K562 (cell line): ENCODE measurements at regions not wholly inside any gene's neighbourhood (a gene's known extent, or its start where the extent isn't known, plus 50 kb on each side); places are given as distances from the start of the nearest gene placed in this dataset.

ENCODE experiments used
- ATAC-seq: fragments of 200-7000 bp; cut with Tn5 transposase; 3 replicates; pipeline ENCODE4 v1.9.1; 2020; ENCODE audit warnings: moderate library complexity
- BruUV-seq: library from RNA; stranded (reverse); fragments of 400-500 nt; replicated peaks from 2 replicates; lab custom pipeline; 2021; lab: Mats Ljungman, UMichigan
- CTCF ChIA-PET: fragments of 300-600 bp; formaldehyde crosslinking; extraction: SDS; loops from one replicate; lab custom pipeline; 2021; ENCODE audit warnings: low intra/inter-chr PET ratio; lab: Yijun Ruan, JAX
- POLR2A ChIA-PET: fragments of 300-600, 350-650 bp; sonication (Branson Sonifier 250); formaldehyde crosslinking; extraction: SDS; loops from one replicate; lab custom pipeline; 2021; ENCODE audit warnings: antibody characterized with exemption, inconsistent platforms; lab: Yijun Ruan, JAX
- DNase-seq, 4 experiments: peaks; one replicate each; pipeline versions ENCODE4 v3.0.0 to v3.0.0-alpha.2; 2011 to 2018; ENCODE audit warnings: low spot score in 3 of 4, mixed read lengths in 3 of 4; ENCODE audit errors: extremely low read depth in 1 of 4
- FAIRE-seq: peaks from 2 replicates; lab custom pipeline; 2011; peaks lifted over from hg19 to GRCh38; lab: Jason Lieb, UNC
- H2AFZ ChIP-seq: 2 replicates; pipeline ENCODE4 v1.6.0; 2011; ENCODE audit warnings: low read depth, low read length, control low read depth, inconsistent platforms
- H3K27ac ChIP-seq: fragments of 200-600 bp; 3 replicates; pipeline ENCODE4 v1.8.0; 2011; ENCODE audit warnings: low read depth, mild to moderate bottlenecking, control low read depth, inconsistent platforms, low read length, moderate library complexity, mixed read lengths; ENCODE audit errors: extremely low read depth
- H3K27me3 ChIP-seq, 2 experiments: fragments of 300-600 bp in 1 of 2; 2 replicates in 1 of 2; 3 replicates in 1 of 2; pipeline versions ENCODE4 v1.6.0 to v1.8.0; 2011; ENCODE audit warnings: inconsistent platforms in 2 of 2, low read length in 2 of 2, mild to moderate bottlenecking in 1 of 2, mixed read lengths in 1 of 2, moderate library complexity in 1 of 2; ENCODE audit not compliant: control insufficient read depth in 2 of 2, insufficient read depth in 2 of 2
- H3K36me3 ChIP-seq: fragments of 300-600 bp; 3 replicates; pipeline ENCODE4 v1.8.0; 2011; ENCODE audit warnings: mild to moderate bottlenecking, low read length, inconsistent platforms; ENCODE audit not compliant: control insufficient read depth, insufficient read depth
- H3K4me1 ChIP-seq, 2 experiments: fragments of 200-600 bp in 1 of 2; replicated peaks in 1 of 2; 2 replicates in 1 of 2; 3 replicates in 1 of 2; pipeline versions ENCODE4 v1.5.1 to v1.8.0; 2011; ENCODE audit warnings: inconsistent platforms in 2 of 2, low read length in 2 of 2, mild to moderate bottlenecking in 1 of 2, mixed read lengths in 1 of 2, moderate library complexity in 1 of 2; ENCODE audit not compliant: control insufficient read depth in 2 of 2, insufficient read depth in 2 of 2
- H3K4me2 ChIP-seq: 2 replicates; pipeline ENCODE4 v1.6.1; 2011; ENCODE audit warnings: low read length, control low read depth, inconsistent platforms, mixed read lengths; ENCODE audit not compliant: insufficient read depth
- H3K4me3 ChIP-seq: fragments of 200-600 bp; sonication (generic), shearing (Covaris generic); 2 replicates; pipeline ENCODE4 v1.5.1; 2016; ENCODE audit warnings: control low read depth, inconsistent platforms
- H3K79me2 ChIP-seq: fragments of 200-600 bp; 3 replicates; pipeline ENCODE4 v1.8.0; 2011; ENCODE audit warnings: low read length, inconsistent platforms; ENCODE audit not compliant: control insufficient read depth, insufficient read depth
- H3K9ac ChIP-seq, 2 experiments: 2 replicates each; pipeline versions ENCODE4 v1.6.0 to v1.6.1; 2011; ENCODE audit warnings: low read depth in 2 of 2, low read length in 2 of 2, control low read depth in 1 of 2, inconsistent platforms in 1 of 2, mild to moderate bottlenecking in 1 of 2, mixed read lengths in 1 of 2; ENCODE audit not compliant: insufficient read depth in 1 of 2
- H3K9me1 ChIP-seq: one replicate; pipeline ENCODE4 v1.6.0; 2011; ENCODE audit warnings: inconsistent platforms, mild to moderate bottlenecking, low read length, moderate library complexity; ENCODE audit not compliant: control insufficient read depth, insufficient read depth
- H3K9me3 ChIP-seq: replicated peaks from 2 replicates; pipeline ENCODE4 v1.5.1; 2011; ENCODE audit warnings: low read depth, low read length, inconsistent platforms; ENCODE audit not compliant: control insufficient read depth, insufficient read depth
- H4K20me1 ChIP-seq: replicated peaks from 2 replicates; pipeline ENCODE4 v1.6.1; 2011; ENCODE audit warnings: low read length, inconsistent platforms, mixed read lengths; ENCODE audit not compliant: control insufficient read depth, insufficient read depth
- FOXP1 ChIP-seq: sonication (generic); formaldehyde crosslinking; IDR thresholded peaks from 2 replicates; pipeline ENCODE4 v1.8.0; 2022; ENCODE audit warnings: mild to moderate bottlenecking, missing genetic modification reagents
- L3MBTL2 ChIP-seq: fragments of 450-650 bp; IDR thresholded peaks from 2 replicates; pipeline ENCODE4 v1.6.1; 2016; ENCODE audit warnings: mild to moderate bottlenecking, moderate library complexity
- MAZ ChIP-seq, 2 experiments: fragments of 450-650 bp in 1 of 2; sonication (generic) in 1 of 2; formaldehyde crosslinking; IDR thresholded peaks in 1 of 2; conservative IDR thresholded peaks in 1 of 2; 2 replicates each; pipeline versions ENCODE4 v1.4.0 to v1.5.0; 2020; ENCODE audit warnings: mild to moderate bottlenecking in 1 of 2, missing genetic modification reagents in 1 of 2
- MXD1 ChIP-seq: fragments of 250-450 bp; sonication (Bioruptor Pico); IDR thresholded peaks from 2 replicates; pipeline ENCODE4 v1.8.0; 2021; ENCODE audit warnings: borderline replicate concordance, mild to moderate bottlenecking, moderate library complexity; ENCODE audit not compliant: poor library complexity, severe bottlenecking
- NFE2L1 ChIP-seq: fragments of 450-650 bp; IDR thresholded peaks from 2 replicates; pipeline ENCODE4 v1.6.1; 2016; ENCODE audit warnings: missing genetic modification characterization, low read depth, mild to moderate bottlenecking, missing compliant biosample characterization, moderate library complexity, borderline replicate concordance
- NKRF ChIP-seq: fragments of 450-650 bp; IDR thresholded peaks from 2 replicates; pipeline ENCODE4 v1.6.1; 2016; ENCODE audit warnings: borderline replicate concordance
- NR1H2 ChIP-seq: sonication (generic); formaldehyde crosslinking; IDR thresholded peaks from 2 replicates; pipeline ENCODE4 v1.4.0; 2020; ENCODE audit warnings: mild to moderate bottlenecking, missing genetic modification reagents
- NR2C1 ChIP-seq, 2 experiments: fragments of 450-650 bp; IDR thresholded peaks; 2 replicates each; pipeline ENCODE4 v1.6.1; 2017; ENCODE audit warnings: mild to moderate bottlenecking in 2 of 2, antibody characterized with exemption in 1 of 2, inconsistent platforms in 1 of 2, missing compliant biosample characterization in 1 of 2, missing genetic modification characterization in 1 of 2
- NR4A1 ChIP-seq, 2 experiments: fragments of 250-450 bp in 1 of 2; fragments of 450-650 bp in 1 of 2; sonication (Bioruptor Pico) in 1 of 2; IDR thresholded peaks; 2 replicates each; pipeline versions ENCODE4 v1.4.0 to v1.6.1; 2016 to 2020; ENCODE audit warnings: mild to moderate bottlenecking in 2 of 2, missing compliant biosample characterization in 1 of 2, missing genetic modification characterization in 1 of 2, moderate library complexity in 1 of 2
- OTX1 ChIP-seq: fragments of 450-650 bp; formaldehyde crosslinking; IDR thresholded peaks from 2 replicates; pipeline ENCODE4 v1.4.0; 2022; ENCODE audit warnings: mild to moderate bottlenecking
- PRMT5 ChIP-seq: sonication (generic); formaldehyde crosslinking; IDR thresholded peaks from 2 replicates; pipeline ENCODE4 v1.5.0; 2020; ENCODE audit warnings: missing genetic modification reagents
- RBM22 ChIP-seq: fragments of 200-400 bp; formaldehyde crosslinking; IDR thresholded peaks from 2 replicates; pipeline ENCODE4 v1.6.1; 2018; ENCODE audit warnings: low read length, low read depth; ENCODE audit not compliant: poor library complexity, severe bottlenecking
- RBM25 ChIP-seq: fragments of 200-400 bp; formaldehyde crosslinking; IDR thresholded peaks from 2 replicates; pipeline ENCODE4 v1.6.1; 2018; ENCODE audit warnings: low read length, low read depth, moderate library complexity; ENCODE audit not compliant: severe bottlenecking
- SMARCA5 ChIP-seq: fragments of 450-650 bp; IDR thresholded peaks from 2 replicates; pipeline ENCODE4 v1.6.1; 2016
- TGIF2 ChIP-seq: sonication (generic); formaldehyde crosslinking; IDR thresholded peaks from 2 replicates; pipeline ENCODE4 v1.8.1; 2022; ENCODE audit warnings: mild to moderate bottlenecking, missing genetic modification reagents, moderate library complexity
- USF2 ChIP-seq: sonication (generic); formaldehyde crosslinking; IDR thresholded peaks from 2 replicates; pipeline ENCODE4 v1.5.0; 2020; ENCODE audit warnings: missing genetic modification reagents
- ZFPM2 ChIP-seq: fragments of 250-450 bp; sonication (Bioruptor Pico); IDR thresholded peaks from 2 replicates; pipeline ENCODE4 v1.5.1; 2022; ENCODE audit warnings: mild to moderate bottlenecking
- ZNF311 ChIP-seq: fragments of 250-450 bp; sonication (Bioruptor Pico); IDR thresholded peaks from 2 replicates; pipeline ENCODE4 v1.4.0; 2020; ENCODE audit warnings: mild to moderate bottlenecking, moderate library complexity
- ZNF780A ChIP-seq: fragments of 250-450 bp; sonication (Bioruptor Pico); IDR thresholded peaks from 2 replicates; pipeline ENCODE4 v1.5.0; 2021; ENCODE audit warnings: mild to moderate bottlenecking
- in situ Hi-C: fragments of 300-500 bp; cut with MboI; formaldehyde crosslinking; loops from 4 replicates; pipeline ENCODE4 v1.15.0; 2018; ENCODE audit warnings: inconsistent platforms, mixed read lengths
- intact Hi-C: fragments of 100-400 bp; cut with micrococcal nuclease; formaldehyde crosslinking; loops from 2 replicates; pipeline ENCODE4 v1.14.2; 2022

DNA sequence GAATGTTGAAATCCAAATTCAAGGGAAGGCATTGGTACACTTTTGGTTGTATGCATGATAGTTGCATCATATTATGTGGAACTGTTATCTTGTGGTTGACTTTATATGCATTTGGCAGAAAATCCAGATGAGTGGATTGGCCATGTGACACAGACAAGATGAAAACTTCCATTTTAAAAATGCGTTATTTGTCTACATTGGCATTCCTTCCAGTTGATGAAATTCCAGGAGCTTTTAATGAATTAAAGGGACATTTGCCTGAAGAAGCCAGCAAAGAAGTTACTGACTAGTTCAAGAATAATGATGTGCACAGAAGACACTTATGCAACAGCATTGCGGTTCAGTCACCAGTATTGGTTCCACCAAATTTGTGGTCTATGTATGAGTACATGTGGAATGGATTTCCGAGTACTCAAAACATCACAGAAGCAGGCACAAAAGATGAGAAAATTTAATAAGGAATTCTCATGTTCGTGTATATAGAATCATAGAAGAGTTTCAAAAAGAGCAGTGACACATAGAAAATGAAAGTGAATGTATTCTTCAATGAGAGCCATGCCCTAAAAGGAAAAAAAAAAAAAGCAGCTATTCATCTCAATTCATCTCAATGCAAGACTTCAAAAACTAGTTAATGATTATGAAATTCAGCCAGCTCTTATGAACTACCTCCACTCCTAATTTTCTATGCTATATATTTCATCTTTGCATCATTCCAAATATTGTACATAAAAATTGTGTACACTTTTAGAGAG, 232.1 kb downstream of the RBM43 start (continued):
- TF ChIP-seq L3MBTL2 (no peak), ZFPM2 (no peak), NFE2L1 (no peak), MXD1 (CRISPR knock-in tag) (no peak), RBM25 (no peak), NKRF (no peak), OTX1 (CRISPR knock-in tag) (no peak)

DNA sequence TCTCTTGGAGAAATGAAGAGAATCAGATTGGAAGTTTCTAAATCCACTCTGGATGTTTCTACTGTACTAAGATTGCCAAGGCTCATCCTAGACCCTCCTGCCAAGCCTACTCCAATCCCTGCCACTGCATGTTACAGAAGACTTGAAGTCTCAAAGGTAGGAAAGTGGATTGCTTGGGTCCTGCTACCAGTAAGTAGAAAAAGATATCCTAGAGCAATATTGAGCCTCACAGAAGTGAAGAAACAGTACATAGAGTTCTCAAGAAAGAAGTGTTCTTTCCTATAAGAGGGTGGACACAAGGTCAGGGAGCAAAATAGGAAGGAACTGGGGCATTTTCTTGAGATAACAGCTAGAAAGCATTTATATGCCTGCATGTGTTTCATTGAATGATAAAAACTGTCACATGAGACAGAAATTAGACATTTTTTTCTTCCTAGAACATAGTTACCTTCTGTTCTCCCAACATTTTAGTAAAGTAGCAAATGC, 232.9 kb downstream of the RBM43 start:
- Histone ChIP-seq H3K4me1 (no peaks in the 10 kb centered on the region), H4K20me1 (no peaks in the 10 kb centered on the region), H3K9ac (no peak overlapping the region), H3K9me1 (no peaks in the 10 kb centered on the region), H2AFZ (no peak overlapping the region), H3K4me3 (no peak overlapping the region), H3K36me3 (no peaks in the 10 kb centered on the region), H3K79me2 (no peaks in the 10 kb centered on the region), H3K4me2 (no peak overlapping the region), H3K27ac (no peak overlapping the region), H3K9me3 (no peaks in the 10 kb centered on the region), H3K27me3 (no peaks in the 10 kb centered on the region)
- ChIA-PET POLR2A (no interaction called here), CTCF (no interaction called here)
- in situ Hi-C loops = no loop called here
- no TSS peak for BruUV-seq
- FAIRE-seq = no peak
- intact Hi-C loops = no loop called here
- no peak for DNase-seq
- ATAC-seq = no peak
- TF ChIP-seq RBM22 (no peak), NR4A1 (CRISPR knock-in tag; IDR thresholded peaks at IDR 0.05) (no peak), NR4A1 (tag; IDR thresholded peaks at IDR 0.05) (no peak), MAZ (CRISPR knock-in tag; conservative IDR thresholded peaks at IDR 0.05 in 1 of 2, IDR thresholded peaks at IDR 0.05 in 1 of 2) (no peak), USF2 (CRISPR knock-in tag) (no peak), PRMT5 (CRISPR knock-in tag) (no peak), TGIF2 (CRISPR knock-in tag) (no peak), SMARCA5 (no peak), FOXP1 (CRISPR knock-in tag) (no peak), NR1H2 (CRISPR knock-in tag) (no peak), ZNF780A (CRISPR knock-in tag) (no peak), ZNF311 (CRISPR knock-in tag) (no peak), NR2C1 (IDR thresholded peaks at IDR 0.05) (no peak), NR2C1 (tag; IDR thresholded peaks at IDR 0.05) (no peak)
